ENCODE measurements at regions not wholly inside any gene's neighbourhood (a gene's known extent, or its start where the extent isn't known, plus 50 kb on each side); places are given as distances from the start of the nearest gene placed in this dataset.

- DNase-seq (ENCODE audit: low read depth in 4 of 4, low spot score in 2 of 4): no peak
Observed at GRCh38 chr12:115859231-115859630, 418.3 kb downstream of the MED13L start.

- no peak for DNase-seq (ENCODE audit: low read depth in 4 of 4, low spot score in 2 of 4)
Observed at GRCh38 chr12:115857923-115858322, 419.6 kb downstream of the MED13L start.

- DNase-seq (ENCODE audit: low read depth in 4 of 4, low spot score in 2 of 4): no peak
Observed at GRCh38 chr12:115857160-115857920, 420.2 kb downstream of the MED13L start.

- DNase-seq (ENCODE audit: low read depth in 4 of 4, low spot score in 2 of 4): no peak
Observed at GRCh38 chr12:115852054-115852453, 425.4 kb downstream of the MED13L start.

- DNase-seq (ENCODE audit: low read depth in 4 of 4, low spot score in 2 of 4): no peak
Observed at GRCh38 chr12:115850957-115851356, 426.5 kb downstream of the MED13L start.

- no peak for DNase-seq (ENCODE audit: low read depth in 4 of 4, low spot score in 2 of 4)
Observed at GRCh38 chr12:115849262-115849943, 428.1 kb downstream of the MED13L start.

- no peak for DNase-seq (ENCODE audit: low read depth in 4 of 4, low spot score in 2 of 4)
Observed at GRCh38 chr12:115847398-115847797, 430.1 kb downstream of the MED13L start.

GRCh38 chr12:115846516-115846915 is 431.0 kb downstream of the MED13L start:
- no peak for DNase-seq (ENCODE audit: low read depth in 4 of 4, low spot score in 2 of 4)

GRCh38 chr12:115840159-115840558 is 437.3 kb downstream of the MED13L start:
- DNase-seq (ENCODE audit: low read depth in 4 of 4, low spot score in 2 of 4): no peak

- no peak for DNase-seq (ENCODE audit: low read depth in 4 of 4, low spot score in 2 of 4)
Observed at GRCh38 chr12:115838952-115839351, 438.5 kb downstream of the MED13L start.

- no peak for DNase-seq (ENCODE audit: low read depth in 4 of 4, low spot score in 2 of 4)
Observed at GRCh38 chr12:115837220-115837619, 440.3 kb downstream of the MED13L start.

GRCh38 chr12:115835445-115835844 is 442.0 kb downstream of the MED13L start:
- DNase-seq (ENCODE audit: low read depth in 4 of 4, low spot score in 2 of 4): no peak

- no peak for DNase-seq (ENCODE audit: low read depth in 4 of 4, low spot score in 2 of 4)
Observed at GRCh38 chr12:115833704-115834103, 443.8 kb downstream of the MED13L start.

GRCh38 chr12:115830633-115831032 is 446.9 kb downstream of the MED13L start:
- DNase-seq (ENCODE audit: low read depth in 4 of 4, low spot score in 2 of 4): no peak

GRCh38 chr12:115830070-115830469 is 447.4 kb downstream of the MED13L start:
- DNase-seq (ENCODE audit: low read depth in 4 of 4, low spot score in 2 of 4): no peak

GRCh38 chr12:115828168-115828567 is 449.3 kb downstream of the MED13L start:
- DNase-seq (ENCODE audit: low read depth in 4 of 4, low spot score in 2 of 4): no peak

- DNase-seq (ENCODE audit: low read depth in 4 of 4, low spot score in 2 of 4): no peak
Observed at GRCh38 chr12:115824936-115825602, 452.4 kb downstream of the MED13L start.

- DNase-seq (ENCODE audit: low read depth in 4 of 4, low spot score in 2 of 4): no peak
Observed at GRCh38 chr12:115823635-115824034, 453.9 kb downstream of the MED13L start.

- no peak for DNase-seq (ENCODE audit: low read depth in 4 of 4, low spot score in 2 of 4)
Observed at GRCh38 chr12:115820656-115821055, 456.8 kb downstream of the MED13L start.

- DNase-seq (ENCODE audit: low read depth in 4 of 4, low spot score in 2 of 4): no peak
Observed at GRCh38 chr12:115818973-115819372, 458.5 kb downstream of the MED13L start.

GRCh38 chr12:115817389-115817788 is 460.1 kb downstream of the MED13L start:
- DNase-seq (ENCODE audit: low read depth in 4 of 4, low spot score in 2 of 4): no peak

- DNase-seq (ENCODE audit: low read depth in 4 of 4, low spot score in 2 of 4): no peak
Observed at GRCh38 chr12:115815924-115816323, 461.6 kb downstream of the MED13L start.
